Coronary artery (tissue), 2 donors: ENCODE measurements at regions not wholly inside any gene's neighbourhood (a gene's known extent, or its start where the extent isn't known, plus 50 kb on each side); places are given as distances from the start of the nearest gene placed in this dataset.

Experiments used
- DNase-seq: peaks from one replicate; pipeline ENCODE4 v3.0.0-alpha.2; 2017; ENCODE audit warnings: low spot score
- H3K27ac ChIP-seq, 2 donors: fragments of 200-600 bp; sonication (generic); one replicate each; pipeline ENCODE4 v1.5.1; 2016 to 2019
- H3K4me3 ChIP-seq: fragments of 200-600 bp; sonication (generic); 2 replicates; pipeline ENCODE4 v1.5.1; 2016; ENCODE audit warnings: mild to moderate bottlenecking, moderate library complexity
- CTCF ChIP-seq: fragments of 200-600 bp; sonication (generic); IDR thresholded peaks from one replicate; pipeline ENCODE4 v1.5.1; 2019; ENCODE audit warnings: antibody characterized with exemption

DNA sequence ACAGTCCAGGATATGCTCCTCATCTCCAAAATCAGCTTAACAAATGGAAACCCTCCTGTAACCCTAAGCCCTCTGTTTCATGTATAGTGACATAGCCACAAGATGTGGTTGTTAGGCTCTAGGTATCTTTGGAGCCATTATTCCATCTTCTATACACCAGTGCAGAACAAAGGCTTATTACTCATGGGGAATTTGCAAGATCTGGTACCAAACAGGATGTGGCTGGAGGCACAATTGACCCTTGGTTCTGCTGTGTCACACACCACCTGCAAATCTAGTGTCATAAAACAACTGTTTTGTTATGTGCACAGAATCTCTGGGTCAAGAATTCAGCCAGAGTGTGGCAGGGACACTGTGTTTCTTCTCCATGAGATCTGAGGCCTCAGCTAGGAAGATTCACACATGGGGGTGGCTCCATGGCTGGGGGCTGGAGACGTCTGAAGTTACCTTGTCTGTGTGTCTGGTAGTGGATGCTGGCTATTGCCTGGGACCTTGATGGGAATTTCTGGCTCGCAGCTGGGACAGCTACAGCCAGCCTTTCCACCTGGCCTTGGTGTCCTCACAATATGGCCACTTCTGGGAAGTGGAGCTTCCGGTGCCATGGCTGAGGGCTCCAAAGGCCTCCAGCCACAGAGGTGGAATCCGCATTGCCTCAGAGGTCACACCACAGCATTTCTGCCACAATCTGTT, 369.9 kb downstream of the CDH26 start:
- no peak overlapping the region for H3K27ac ChIP-seq
- TF ChIP-seq CTCF = no peak
- no peak overlapping the region for H3K4me3 ChIP-seq
- DNase-seq = no peak

GRCh38 chr20:60330461-60330860, 372.2 kb downstream of the CDH26 start:
- TF ChIP-seq CTCF = no peak
- no peak for DNase-seq
- Histone ChIP-seq H3K27ac (no peak overlapping the region), H3K4me3 (no peak overlapping the region)

DNA sequence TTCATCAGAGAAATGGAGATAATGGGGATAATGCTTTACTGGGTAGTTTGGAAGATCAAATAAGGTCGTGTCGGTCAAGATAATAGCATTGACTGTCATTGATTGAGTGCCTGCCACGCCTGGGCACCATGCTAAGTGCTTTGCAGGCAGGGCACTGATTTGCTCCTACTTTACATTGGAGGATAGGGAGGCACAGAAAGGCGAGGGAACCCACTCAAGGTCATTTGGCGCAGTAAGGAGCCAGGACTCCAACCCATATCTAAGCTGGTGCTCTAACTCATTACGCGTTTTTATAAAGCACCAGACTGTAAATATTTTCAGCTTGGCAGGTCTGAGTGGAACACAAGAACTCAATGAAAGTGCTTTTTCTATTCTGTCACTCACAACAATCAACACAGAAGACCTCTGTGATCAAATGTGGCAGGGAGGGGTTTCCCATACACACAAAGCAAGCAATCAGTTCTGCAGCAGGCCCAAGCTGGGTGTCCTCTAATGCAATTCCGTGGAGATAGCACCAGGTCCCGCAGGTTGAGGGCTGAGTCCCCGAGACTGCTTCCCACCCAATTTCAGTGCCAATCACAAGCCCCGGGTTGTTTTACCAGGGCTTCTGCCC, 373.6 kb downstream of the CDH26 start:
- H3K4me3 ChIP-seq = no peak overlapping the region
- no peak overlapping the region for H3K27ac ChIP-seq
- DNase-seq = no peak
- no peak for TF ChIP-seq CTCF

- no peak for DNase-seq
- Histone ChIP-seq H3K27ac (no peak overlapping the region), H3K4me3 (no peak overlapping the region)
- no peak for TF ChIP-seq CTCF
Observed at GRCh38 chr20:60332523-60332922, 374.3 kb downstream of the CDH26 start.

- no peak overlapping the region for H3K4me3 ChIP-seq
- DNase-seq = no peak
- no peak for TF ChIP-seq CTCF
- H3K27ac ChIP-seq = no peak overlapping the region
Observed at GRCh38 chr20:60334911-60335310, 376.7 kb downstream of the CDH26 start.

DNA sequence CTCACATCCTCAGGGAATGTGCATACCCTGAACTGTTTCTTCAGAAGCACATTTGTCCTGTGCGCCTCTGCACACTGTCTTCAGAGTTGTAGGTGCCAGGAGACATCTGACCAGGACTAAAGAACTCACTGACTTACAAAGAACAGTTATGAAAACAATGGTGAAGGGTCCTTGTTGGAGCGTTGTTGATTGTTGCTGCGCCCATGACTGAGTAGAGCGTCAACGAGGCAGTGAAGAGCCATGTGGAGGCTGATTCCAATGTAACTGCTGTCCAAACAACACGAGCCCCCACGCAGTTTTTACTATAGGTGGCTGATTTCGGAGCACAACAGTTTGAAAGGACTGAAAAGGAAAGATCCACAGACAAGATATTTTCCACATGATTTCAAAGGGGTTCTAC, 380.3 kb downstream of the CDH26 start:
- TF ChIP-seq CTCF = no peak
- DNase-seq = no peak
- Histone ChIP-seq H3K4me3 (no peak overlapping the region), H3K27ac (no peak overlapping the region)

DNA sequence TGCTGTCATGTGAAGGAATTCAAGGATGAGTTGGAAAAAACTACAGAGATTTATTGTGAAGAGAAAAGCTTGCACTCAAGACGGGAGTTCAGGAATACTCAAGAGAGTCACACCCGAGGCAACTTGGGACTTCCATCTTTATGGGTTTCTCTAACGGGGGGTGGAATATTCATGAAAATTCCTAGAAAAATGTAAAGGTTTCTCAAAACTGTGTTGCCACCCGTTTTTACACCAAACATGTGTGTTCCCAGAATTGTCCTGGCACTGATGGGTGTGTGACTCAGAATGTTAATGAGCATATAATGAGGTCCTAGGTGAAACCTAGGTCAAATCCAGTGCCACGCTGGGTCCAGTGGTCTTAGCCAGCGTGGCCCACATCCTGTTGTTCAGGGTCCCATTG, 381.5 kb downstream of the CDH26 start:
- no peak overlapping the region for H3K27ac ChIP-seq
- DNase-seq = no peak
- no peak overlapping the region for H3K4me3 ChIP-seq
- no peak for TF ChIP-seq CTCF
